OCI-LY1 (cell line): ENCODE measurements at regions not wholly inside any gene's neighbourhood (a gene's known extent, or its start where the extent isn't known, plus 50 kb on each side); places are given as distances from the start of the nearest gene placed in this dataset.

Experiments used
- H2AFZ ChIP-seq: fragments of 200-600 bp; sonication (generic), shearing (Covaris generic); 2 replicates; pipeline ENCODE4 v1.6.0; 2014; ENCODE audit warnings: antibody characterized with exemption, mild to moderate bottlenecking, low read length
- H3F3A ChIP-seq: fragments of 200-600 bp; sonication (generic), shearing (Covaris generic); 2 replicates; pipeline ENCODE4 v1.6.0; 2014; ENCODE audit warnings: mild to moderate bottlenecking, antibody characterized with exemption, low read length, moderate library complexity; ENCODE audit not compliant: insufficient read depth
- H3K27ac ChIP-seq: fragments of 200-600 bp; sonication (generic); 2 replicates; pipeline ENCODE4 v1.5.1; 2014; ENCODE audit warnings: low read length, mixed run types, mild to moderate bottlenecking, low read depth; ENCODE audit not compliant: poor library complexity, severe bottlenecking
- H3K27me3 ChIP-seq: fragments of 200-600 bp; sonication (generic); 2 replicates; pipeline ENCODE4 v1.6.0; 2014; ENCODE audit warnings: antibody characterized with exemption, mild to moderate bottlenecking, low read length, moderate library complexity; ENCODE audit not compliant: insufficient read depth
- H3K36me3 ChIP-seq: fragments of 200-600 bp; sonication (generic); 2 replicates; pipeline ENCODE4 v1.6.1; 2014; ENCODE audit warnings: mild to moderate bottlenecking, antibody characterized with exemption, low read length, moderate library complexity, mixed read lengths; ENCODE audit not compliant: insufficient read depth
- H3K4me1 ChIP-seq: fragments of 200-600 bp; sonication (generic); 2 replicates; pipeline ENCODE4 v1.5.1; 2014; ENCODE audit warnings: mild to moderate bottlenecking, low read length, moderate library complexity; ENCODE audit not compliant: insufficient read depth, severe bottlenecking
- H3K4me2 ChIP-seq: fragments of 200-600 bp; sonication (generic), shearing (Covaris generic); 2 replicates; pipeline ENCODE4 v1.6.1; 2014; ENCODE audit warnings: low read length
- H3K4me3 ChIP-seq: fragments of 200-600 bp; sonication (generic); 2 replicates; pipeline ENCODE4 v1.5.1; 2014; ENCODE audit warnings: low read length, low read depth, mild to moderate bottlenecking, mixed read lengths; ENCODE audit not compliant: poor library complexity, severe bottlenecking
- H3K79me2 ChIP-seq: fragments of 200-600 bp; shearing (Covaris generic); 2 replicates; pipeline ENCODE4 v1.6.1; 2016; ENCODE audit warnings: mixed run types, low read length, mixed read lengths; ENCODE audit not compliant: insufficient read depth
- H3K9ac ChIP-seq: fragments of 200-600 bp; sonication (generic), shearing (Covaris generic); 2 replicates; pipeline ENCODE4 v1.6.1; 2014; ENCODE audit warnings: mild to moderate bottlenecking, low read length, mixed read lengths
- H3K9me2 ChIP-seq: fragments of 200-600 bp; sonication (generic), shearing (Covaris generic); 2 replicates; pipeline ENCODE4 v1.6.1; 2014; ENCODE audit warnings: low read depth, mild to moderate bottlenecking, low read length, mixed read lengths
- H3K9me3 ChIP-seq: fragments of 200-600 bp; shearing (Covaris generic); 2 replicates; pipeline ENCODE4 v1.6.1; 2014; ENCODE audit warnings: low read length, mixed read lengths
- H4K20me1 ChIP-seq: fragments of 200-600 bp; sonication (generic), shearing (Covaris generic); 2 replicates; pipeline ENCODE4 v1.6.0; 2016; ENCODE audit warnings: mild to moderate bottlenecking, low read length; ENCODE audit not compliant: insufficient read depth
- CTCF ChIP-seq: fragments of 200-600 bp; sonication (generic), shearing (Covaris generic); IDR thresholded peaks from 2 replicates; pipeline ENCODE4 v1.5.1; 2017; ENCODE audit warnings: mild to moderate bottlenecking, antibody characterized with exemption, low read length, moderate library complexity, mixed read lengths
- EZH2 ChIP-seq: fragments of 200-600 bp; sonication (generic), shearing (Covaris generic); IDR thresholded peaks from 2 replicates; pipeline ENCODE4 v1.8.0; 2017; ENCODE audit warnings: borderline replicate concordance, mixed run types, mild to moderate bottlenecking, antibody characterized with exemption, low read length, moderate library complexity, mixed read lengths

- no peaks in the 10 kb centered on the region for H3K9me3 ChIP-seq
- no peaks in the 10 kb centered on the region for H3K27me3 ChIP-seq
- no peak overlapping the region for H3K9ac ChIP-seq
- no peaks in the 10 kb centered on the region for H3F3A ChIP-seq
- no peak overlapping the region for H2AFZ ChIP-seq
- no peak overlapping the region for H3K27ac ChIP-seq
- H3K4me1 ChIP-seq, result no peaks in the 10 kb centered on the region
- no peaks in the 10 kb centered on the region for H3K79me2 ChIP-seq
- H3K9me2 ChIP-seq, result no peaks in the 10 kb centered on the region
- H3K36me3 ChIP-seq, result no peaks in the 10 kb centered on the region; the same call in 1 of the 2 replicates
- no peak overlapping the region for H3K4me3 ChIP-seq
- TF ChIP-seq CTCF (no peak), EZH2 (no peak)
- no peak overlapping the region for H3K4me2 ChIP-seq
- no peaks in the 10 kb centered on the region for H4K20me1 ChIP-seq
Measured at GRCh38 chr7:69411466-69411865, 186.8 kb upstream of the AUTS2 start.

- Histone ChIP-seq H3K27me3 (no peaks in the 10 kb centered on the region), H3K36me3 (peaks cover 4% of the 10 kb centered on the region; the same call in 1 of the 2 replicates), H3K4me3 (no peak overlapping the region), H3K9me3 (peaks cover 8% of the 10 kb centered on the region), H3K4me1 (no peaks in the 10 kb centered on the region), H4K20me1 (no peaks in the 10 kb centered on the region), H3K4me2 (no peak overlapping the region), H3F3A (no peaks in the 10 kb centered on the region), H2AFZ (no peak overlapping the region), H3K9ac (no peak overlapping the region), H3K79me2 (no peaks in the 10 kb centered on the region), H3K9me2 (no peaks in the 10 kb centered on the region), H3K27ac (no peak overlapping the region)
- TF ChIP-seq CTCF (no peak), EZH2 (no peak)
Measured at GRCh38 chr7:69412331-69413146, 185.7 kb upstream of the AUTS2 start.

- no peaks in the 10 kb centered on the region for H3K27me3 ChIP-seq
- no peak overlapping the region for H3K27ac ChIP-seq
- no peaks in the 10 kb centered on the region for H3F3A ChIP-seq
- H3K4me1 ChIP-seq, result peaks cover 7% of the 10 kb centered on the region
- TF ChIP-seq CTCF (no peak), EZH2 (no peak)
- H3K36me3 ChIP-seq, result peaks cover 10% of the 10 kb centered on the region; the same call in 1 of the 2 replicates
- H3K9ac ChIP-seq, result no peak overlapping the region
- H4K20me1 ChIP-seq, result no peaks in the 10 kb centered on the region
- H3K4me3 ChIP-seq, result no peak overlapping the region
- H3K9me2 ChIP-seq, result no peaks in the 10 kb centered on the region
- H3K4me2 ChIP-seq, result no peak overlapping the region
- no peaks in the 10 kb centered on the region for H3K79me2 ChIP-seq
- H3K9me3 ChIP-seq, result peaks cover 15% of the 10 kb centered on the region
- no peak overlapping the region for H2AFZ ChIP-seq
Measured at GRCh38 chr7:69414555-69414954, 183.7 kb upstream of the AUTS2 start.
